K562 (cell line): ENCODE measurements at regions not wholly inside any gene's neighbourhood (a gene's known extent, or its start where the extent isn't known, plus 50 kb on each side); places are given as distances from the start of the nearest gene placed in this dataset.

Experiments used
- ATAC-seq: fragments of 200-7000 bp; cut with Tn5 transposase; 3 replicates; pipeline ENCODE4 v1.9.1; 2020; ENCODE audit warnings: moderate library complexity
- BruUV-seq: library from RNA; stranded (reverse); fragments of 400-500 nt; replicated peaks from 2 replicates; lab custom pipeline; 2021; lab: Mats Ljungman, UMichigan
- CTCF ChIA-PET: fragments of 300-600 bp; formaldehyde crosslinking; extraction: SDS; loops from one replicate; lab custom pipeline; 2021; ENCODE audit warnings: low intra/inter-chr PET ratio; lab: Yijun Ruan, JAX
- POLR2A ChIA-PET: fragments of 300-600, 350-650 bp; sonication (Branson Sonifier 250); formaldehyde crosslinking; extraction: SDS; loops from one replicate; lab custom pipeline; 2021; ENCODE audit warnings: antibody characterized with exemption, inconsistent platforms; lab: Yijun Ruan, JAX
- DNase-seq, 4 experiments: peaks; one replicate each; pipeline versions ENCODE4 v3.0.0 to v3.0.0-alpha.2; 2011 to 2018; ENCODE audit warnings: low spot score in 3 of 4, mixed read lengths in 3 of 4; ENCODE audit errors: extremely low read depth in 1 of 4
- FAIRE-seq: peaks from 2 replicates; lab custom pipeline; 2011; peaks lifted over from hg19 to GRCh38; lab: Jason Lieb, UNC
- H2AFZ ChIP-seq: 2 replicates; pipeline ENCODE4 v1.6.0; 2011; ENCODE audit warnings: low read depth, low read length, control low read depth, inconsistent platforms
- H3K27ac ChIP-seq: fragments of 200-600 bp; 3 replicates; pipeline ENCODE4 v1.8.0; 2011; ENCODE audit warnings: low read depth, mild to moderate bottlenecking, control low read depth, inconsistent platforms, low read length, moderate library complexity, mixed read lengths; ENCODE audit errors: extremely low read depth
- H3K27me3 ChIP-seq, 2 experiments: fragments of 300-600 bp in 1 of 2; 2 replicates in 1 of 2; 3 replicates in 1 of 2; pipeline versions ENCODE4 v1.6.0 to v1.8.0; 2011; ENCODE audit warnings: inconsistent platforms in 2 of 2, low read length in 2 of 2, mild to moderate bottlenecking in 1 of 2, mixed read lengths in 1 of 2, moderate library complexity in 1 of 2; ENCODE audit not compliant: control insufficient read depth in 2 of 2, insufficient read depth in 2 of 2
- H3K36me3 ChIP-seq: fragments of 300-600 bp; 3 replicates; pipeline ENCODE4 v1.8.0; 2011; ENCODE audit warnings: mild to moderate bottlenecking, low read length, inconsistent platforms; ENCODE audit not compliant: control insufficient read depth, insufficient read depth
- H3K4me1 ChIP-seq, 2 experiments: fragments of 200-600 bp in 1 of 2; replicated peaks in 1 of 2; 2 replicates in 1 of 2; 3 replicates in 1 of 2; pipeline versions ENCODE4 v1.5.1 to v1.8.0; 2011; ENCODE audit warnings: inconsistent platforms in 2 of 2, low read length in 2 of 2, mild to moderate bottlenecking in 1 of 2, mixed read lengths in 1 of 2, moderate library complexity in 1 of 2; ENCODE audit not compliant: control insufficient read depth in 2 of 2, insufficient read depth in 2 of 2
- H3K4me2 ChIP-seq: 2 replicates; pipeline ENCODE4 v1.6.1; 2011; ENCODE audit warnings: low read length, control low read depth, inconsistent platforms, mixed read lengths; ENCODE audit not compliant: insufficient read depth
- H3K4me3 ChIP-seq: fragments of 200-600 bp; sonication (generic), shearing (Covaris generic); 2 replicates; pipeline ENCODE4 v1.5.1; 2016; ENCODE audit warnings: control low read depth, inconsistent platforms
- H3K79me2 ChIP-seq: fragments of 200-600 bp; 3 replicates; pipeline ENCODE4 v1.8.0; 2011; ENCODE audit warnings: low read length, inconsistent platforms; ENCODE audit not compliant: control insufficient read depth, insufficient read depth
- H3K9ac ChIP-seq, 2 experiments: 2 replicates each; pipeline versions ENCODE4 v1.6.0 to v1.6.1; 2011; ENCODE audit warnings: low read depth in 2 of 2, low read length in 2 of 2, control low read depth in 1 of 2, inconsistent platforms in 1 of 2, mild to moderate bottlenecking in 1 of 2, mixed read lengths in 1 of 2; ENCODE audit not compliant: insufficient read depth in 1 of 2
- H3K9me1 ChIP-seq: one replicate; pipeline ENCODE4 v1.6.0; 2011; ENCODE audit warnings: inconsistent platforms, mild to moderate bottlenecking, low read length, moderate library complexity; ENCODE audit not compliant: control insufficient read depth, insufficient read depth
- H3K9me3 ChIP-seq: replicated peaks from 2 replicates; pipeline ENCODE4 v1.5.1; 2011; ENCODE audit warnings: low read depth, low read length, inconsistent platforms; ENCODE audit not compliant: control insufficient read depth, insufficient read depth
- H4K20me1 ChIP-seq: replicated peaks from 2 replicates; pipeline ENCODE4 v1.6.1; 2011; ENCODE audit warnings: low read length, inconsistent platforms, mixed read lengths; ENCODE audit not compliant: control insufficient read depth, insufficient read depth
- FOXM1 ChIP-seq, 2 experiments: fragments of 450-650 bp in 1 of 2; sonication (generic) in 1 of 2; formaldehyde crosslinking in 1 of 2; IDR thresholded peaks; 2 replicates each; pipeline versions ENCODE4 v1.6.1 to v1.9.0; 2017 to 2022; ENCODE audit warnings: low read depth in 2 of 2, mild to moderate bottlenecking in 2 of 2, missing genetic modification reagents in 1 of 2, moderate library complexity in 1 of 2
- GABPB1 ChIP-seq: sonication (generic); formaldehyde crosslinking; IDR thresholded peaks from 2 replicates; pipeline ENCODE4 v1.8.0; 2022; ENCODE audit warnings: mild to moderate bottlenecking, missing genetic modification reagents
- GTF2E2 ChIP-seq: fragments of 200-800 bp; sonication (Bioruptor generic); IDR thresholded peaks from 2 replicates; pipeline ENCODE4 v1.6.1; 2016; ENCODE audit warnings: missing genetic modification characterization, missing compliant biosample characterization
- IFI16 ChIP-seq: fragments of 250-450 bp; sonication (Bioruptor Pico); IDR thresholded peaks from 2 replicates; pipeline ENCODE4 v2.1.2; 2022; ENCODE audit warnings: mild to moderate bottlenecking, inconsistent platforms
- MAZ ChIP-seq, 2 experiments: fragments of 450-650 bp in 1 of 2; sonication (generic) in 1 of 2; formaldehyde crosslinking; IDR thresholded peaks in 1 of 2; conservative IDR thresholded peaks in 1 of 2; 2 replicates each; pipeline versions ENCODE4 v1.4.0 to v1.5.0; 2020; ENCODE audit warnings: mild to moderate bottlenecking in 1 of 2, missing genetic modification reagents in 1 of 2
- MEIS2 ChIP-seq: fragments of 450-650 bp; IDR thresholded peaks from 2 replicates; pipeline ENCODE4 v1.6.1; 2014; ENCODE audit warnings: mild to moderate bottlenecking; ENCODE audit not compliant: partially characterized antibody
- ZFP1 ChIP-seq: fragments of 450-650 bp; formaldehyde crosslinking; IDR thresholded peaks from 2 replicates; pipeline ENCODE4 v1.4.0; 2020; ENCODE audit warnings: mild to moderate bottlenecking, mixed read lengths
- WGBS: fragments of 100-300 bp; shearing (Covaris generic); methylation state at CpG from one replicate; pipeline ENCODE4 v1.1.6; 2016; ENCODE audit warnings: low coverage, mixed read lengths; ENCODE audit not compliant: insufficient coverage; ENCODE audit errors: missing lambda C conversion rate; 5-methylcytosine and 5-hydroxymethylcytosine counted together
- in situ Hi-C: fragments of 300-500 bp; cut with MboI; formaldehyde crosslinking; loops from 4 replicates; pipeline ENCODE4 v1.15.0; 2018; ENCODE audit warnings: inconsistent platforms, mixed read lengths
- intact Hi-C: fragments of 100-400 bp; cut with micrococcal nuclease; formaldehyde crosslinking; loops from 2 replicates; pipeline ENCODE4 v1.14.2; 2022
- TF ChIP-seq, protein P1 (sequence below): sonication (generic); formaldehyde crosslinking; IDR thresholded peaks from 2 replicates; pipeline ENCODE4 v1.8.0; 2022; ENCODE audit warnings: mild to moderate bottlenecking, missing genetic modification reagents, borderline replicate concordance
- TF ChIP-seq, protein P2 (sequence below), 2 experiments: fragments of 450-650 bp; formaldehyde crosslinking in 1 of 2; IDR thresholded peaks; 2 replicates each; pipeline versions ENCODE4 v1.4.0 to v1.6.1; 2014 to 2020; ENCODE audit warnings: mild to moderate bottlenecking in 2 of 2, borderline replicate concordance in 1 of 2, low read depth in 1 of 2

DNA sequence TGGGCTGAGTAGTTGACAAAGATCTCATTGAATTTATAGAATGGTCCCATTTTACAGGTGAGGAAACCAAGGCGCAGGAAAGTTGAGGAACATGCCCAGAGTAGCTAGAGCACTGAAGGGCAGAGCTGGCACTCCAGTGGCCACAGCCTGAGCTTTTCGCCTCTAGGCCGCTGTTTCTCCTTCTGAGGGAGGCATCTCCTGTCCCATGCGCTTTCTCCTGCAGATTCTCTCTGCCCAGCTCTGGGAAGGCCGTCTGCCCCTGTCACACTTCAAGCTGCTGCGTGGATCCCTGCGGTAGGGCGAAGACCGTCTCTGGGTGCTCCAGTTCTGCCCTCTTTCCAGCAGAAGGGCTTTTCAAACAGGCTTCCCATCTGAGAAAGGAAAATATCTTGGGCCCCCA, 159.9 kb downstream of the ACTL8 start:
- Histone ChIP-seq H3K9me3 (no peaks in the 10 kb centered on the region), H3K9me1 (peaks cover 3% of the 10 kb centered on the region), H3K27ac (no peak overlapping the region), H3K9ac (no peak overlapping the region), H3K4me1 (no peaks in the 10 kb centered on the region), H4K20me1 (peaks cover 12% of the 10 kb centered on the region), H3K4me2 (no peak overlapping the region), H3K4me3 (no peak overlapping the region), H3K27me3 (no peaks in the 10 kb centered on the region; a peak in 1 of 5 replicates), H3K79me2 (no peaks in the 10 kb centered on the region), H2AFZ (no peak overlapping the region), H3K36me3 (no peaks in the 10 kb centered on the region)
- POLR2A ChIA-PET: interaction anchor here (0.7 kb wide), 1 partner anchor 1000 kb away, joined by 3 read pairs; no protein-coding TSS in a partner anchor
- in situ Hi-C loops: no loop called here
- intact Hi-C loops: no loop called here
- BruUV-seq: no TSS peak
- DNase-seq (no peak), FAIRE-seq (no peak), ATAC-seq (no peak)
- CTCF ChIA-PET: no interaction called here
- WGBS: 0% methylated on average over 9 of the region's 9 CpGs
- TF ChIP-seq, protein P1, sequence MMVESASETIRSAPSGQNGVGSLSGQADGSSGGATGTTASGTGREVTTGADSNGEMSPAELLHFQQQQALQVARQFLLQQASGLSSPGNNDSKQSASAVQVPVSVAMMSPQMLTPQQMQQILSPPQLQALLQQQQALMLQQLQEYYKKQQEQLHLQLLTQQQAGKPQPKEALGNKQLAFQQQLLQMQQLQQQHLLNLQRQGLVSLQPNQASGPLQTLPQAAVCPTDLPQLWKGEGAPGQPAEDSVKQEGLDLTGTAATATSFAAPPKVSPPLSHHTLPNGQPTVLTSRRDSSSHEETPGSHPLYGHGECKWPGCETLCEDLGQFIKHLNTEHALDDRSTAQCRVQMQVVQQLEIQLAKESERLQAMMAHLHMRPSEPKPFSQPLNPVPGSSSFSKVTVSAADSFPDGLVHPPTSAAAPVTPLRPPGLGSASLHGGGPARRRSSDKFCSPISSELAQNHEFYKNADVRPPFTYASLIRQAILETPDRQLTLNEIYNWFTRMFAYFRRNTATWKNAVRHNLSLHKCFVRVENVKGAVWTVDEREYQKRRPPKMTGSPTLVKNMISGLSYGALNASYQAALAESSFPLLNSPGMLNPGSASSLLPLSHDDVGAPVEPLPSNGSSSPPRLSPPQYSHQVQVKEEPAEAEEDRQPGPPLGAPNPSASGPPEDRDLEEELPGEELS: no peak
- no peak for TF ChIP-seq MAZ (CRISPR knock-in tag; conservative IDR thresholded peaks at IDR 0.05 in 1 of 2, IDR thresholded peaks at IDR 0.05 in 1 of 2)
- TF ChIP-seq IFI16: no peak
- TF ChIP-seq ZFP1 (CRISPR knock-in tag): no peak
- no peak for TF ChIP-seq GABPB1 (CRISPR knock-in tag)
- TF ChIP-seq MEIS2: no peak
- TF ChIP-seq, protein P2, sequence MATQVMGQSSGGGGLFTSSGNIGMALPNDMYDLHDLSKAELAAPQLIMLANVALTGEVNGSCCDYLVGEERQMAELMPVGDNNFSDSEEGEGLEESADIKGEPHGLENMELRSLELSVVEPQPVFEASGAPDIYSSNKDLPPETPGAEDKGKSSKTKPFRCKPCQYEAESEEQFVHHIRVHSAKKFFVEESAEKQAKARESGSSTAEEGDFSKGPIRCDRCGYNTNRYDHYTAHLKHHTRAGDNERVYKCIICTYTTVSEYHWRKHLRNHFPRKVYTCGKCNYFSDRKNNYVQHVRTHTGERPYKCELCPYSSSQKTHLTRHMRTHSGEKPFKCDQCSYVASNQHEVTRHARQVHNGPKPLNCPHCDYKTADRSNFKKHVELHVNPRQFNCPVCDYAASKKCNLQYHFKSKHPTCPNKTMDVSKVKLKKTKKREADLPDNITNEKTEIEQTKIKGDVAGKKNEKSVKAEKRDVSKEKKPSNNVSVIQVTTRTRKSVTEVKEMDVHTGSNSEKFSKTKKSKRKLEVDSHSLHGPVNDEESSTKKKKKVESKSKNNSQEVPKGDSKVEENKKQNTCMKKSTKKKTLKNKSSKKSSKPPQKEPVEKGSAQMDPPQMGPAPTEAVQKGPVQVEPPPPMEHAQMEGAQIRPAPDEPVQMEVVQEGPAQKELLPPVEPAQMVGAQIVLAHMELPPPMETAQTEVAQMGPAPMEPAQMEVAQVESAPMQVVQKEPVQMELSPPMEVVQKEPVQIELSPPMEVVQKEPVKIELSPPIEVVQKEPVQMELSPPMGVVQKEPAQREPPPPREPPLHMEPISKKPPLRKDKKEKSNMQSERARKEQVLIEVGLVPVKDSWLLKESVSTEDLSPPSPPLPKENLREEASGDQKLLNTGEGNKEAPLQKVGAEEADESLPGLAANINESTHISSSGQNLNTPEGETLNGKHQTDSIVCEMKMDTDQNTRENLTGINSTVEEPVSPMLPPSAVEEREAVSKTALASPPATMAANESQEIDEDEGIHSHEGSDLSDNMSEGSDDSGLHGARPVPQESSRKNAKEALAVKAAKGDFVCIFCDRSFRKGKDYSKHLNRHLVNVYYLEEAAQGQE (IDR thresholded peaks at IDR 0.05; ENCODE audit: borderline replicate concordance): no peak
- TF ChIP-seq, protein P2 (CRISPR knock-in tag; IDR thresholded peaks at IDR 0.05; ENCODE audit: low read depth): no peak
- no peak for TF ChIP-seq FOXM1 (IDR thresholded peaks at IDR 0.05; ENCODE audit: low read depth)
- TF ChIP-seq FOXM1 (CRISPR knock-in tag; IDR thresholded peaks at IDR 0.05; ENCODE audit: low read depth): no peak
- TF ChIP-seq GTF2E2 (tag): no peak
